HCT116 (cell line): ENCODE measurements at regions not wholly inside any gene's neighbourhood (a gene's known extent, or its start where the extent isn't known, plus 50 kb on each side); places are given as distances from the start of the nearest gene placed in this dataset.

Source experiments
- ATAC-seq: fragments of 200-7000 bp; cut with Tn5 transposase; 2 replicates; pipeline ENCODE4 v1.9.1; 2020; ENCODE audit warnings: mild to moderate bottlenecking, moderate library complexity
- BruUV-seq: library from RNA; stranded (reverse); fragments of 400-500 nt; replicated peaks from 2 replicates; lab custom pipeline; 2021; lab: Mats Ljungman, UMichigan
- CTCF ChIA-PET: fragments of 300-600 bp; sonication (Branson Sonifier 250); formaldehyde crosslinking; loops from one replicate; lab custom pipeline; 2021; ENCODE audit warnings: antibody characterized with exemption; lab: Charles Lee
- POLR2A ChIA-PET: fragments of 300-600, 350-600 bp; sonication (Branson Sonifier 250); formaldehyde crosslinking; loops from one replicate; lab custom pipeline; 2021; ENCODE audit warnings: antibody characterized with exemption; lab: Charles Lee
- RAD21 ChIA-PET, 2 experiments: fragments of 300-600 bp; sonication (Branson Sonifier 250); formaldehyde crosslinking; loops; one replicate each; lab custom pipeline; 2023; ENCODE audit warnings: low total read pairs in 2 of 2; ENCODE audit not compliant: uncharacterized antibody in 2 of 2, unreplicated experiment in 2 of 2, low non-redundant PET in 1 of 2; lab: Charles Lee
- DNase-seq: peaks from one replicate; pipeline ENCODE4 v3.0.0-alpha.2; 2010; ENCODE audit warnings: low read depth, low spot score
- H2AFZ ChIP-seq: fragments of 200-600 bp; shearing (Covaris generic), sonication (generic); 2 replicates; pipeline ENCODE4 v1.6.1; 2017; ENCODE audit warnings: low read depth, mixed run types, mixed read lengths, antibody characterized with exemption, low read length; ENCODE audit not compliant: poor library complexity, severe bottlenecking
- H3K27ac ChIP-seq: 2 replicates; pipeline ENCODE4 v1.5.1; 2012; ENCODE audit warnings: low read depth, low read length
- H3K27me3 ChIP-seq: fragments of 200-600 bp; sonication (generic); 2 replicates; pipeline ENCODE4 v1.6.1; 2016; ENCODE audit warnings: mixed run types, low read length, mixed read lengths; ENCODE audit not compliant: insufficient read depth
- H3K36me3 ChIP-seq, 2 experiments: fragments of 200-500 bp in 1 of 2; fragments of 200-600 bp in 1 of 2; sonication (Bioruptor generic) in 1 of 2; sonication (generic) in 1 of 2; 2 replicates each; pipeline versions ENCODE4 v1.5.1 to v1.6.1; 2014 to 2016; ENCODE audit warnings: low read length in 2 of 2, inconsistent platforms in 1 of 2, mixed read lengths in 1 of 2, mixed run types in 1 of 2; ENCODE audit not compliant: insufficient read depth in 2 of 2, control insufficient read depth in 1 of 2
- H3K4me1 ChIP-seq, 2 experiments: fragments of 200-600 bp in 1 of 2; sonication (generic) in 1 of 2; 2 replicates each; pipeline versions ENCODE4 v1.5.1 to v1.6.1; 2012 to 2017; ENCODE audit warnings: low read length in 2 of 2, inconsistent platforms in 1 of 2, mild to moderate bottlenecking in 1 of 2, mixed read lengths in 1 of 2, mixed run types in 1 of 2, moderate library complexity in 1 of 2; ENCODE audit not compliant: insufficient read depth in 2 of 2, control insufficient read depth in 1 of 2
- H3K4me2 ChIP-seq: fragments of 200-600 bp; sonication (generic); 2 replicates; pipeline ENCODE4 v1.6.1; 2017; ENCODE audit warnings: mixed run types, low read length, mixed read lengths
- H3K4me3 ChIP-seq, 2 experiments: fragments of 200-600 bp in 1 of 2; sonication (generic) in 1 of 2; replicated peaks in 1 of 2; 2 replicates each; pipeline ENCODE4 v1.5.1; 2011 to 2016; ENCODE audit warnings: low read length in 2 of 2, control low read depth in 1 of 2, low read depth in 1 of 2, mild to moderate bottlenecking in 1 of 2, mixed read lengths in 1 of 2, mixed run types in 1 of 2
- H3K79me2 ChIP-seq: fragments of 200-600 bp; sonication (generic); 2 replicates; pipeline ENCODE4 v1.6.1; 2017; ENCODE audit warnings: mild to moderate bottlenecking, mixed run types, low read length, moderate library complexity, mixed read lengths; ENCODE audit not compliant: insufficient read depth
- H3K9ac ChIP-seq: fragments of 200-600 bp; sonication (generic); 2 replicates; pipeline ENCODE4 v1.6.1; 2016; ENCODE audit warnings: low read length, mixed read lengths
- H3K9me2 ChIP-seq: fragments of 200-600 bp; sonication (generic), shearing (Covaris generic); 2 replicates; pipeline ENCODE4 v1.6.1; 2017; ENCODE audit warnings: mixed run types, mild to moderate bottlenecking, moderate library complexity; ENCODE audit not compliant: insufficient read depth
- H3K9me3 ChIP-seq, 2 experiments: fragments of 200-500 bp in 1 of 2; fragments of 200-600 bp in 1 of 2; sonication (Bioruptor generic) in 1 of 2; sonication (generic) in 1 of 2; 2 replicates each; pipeline ENCODE4 v1.6.1; 2014 to 2017; ENCODE audit warnings: low read length in 2 of 2, mixed read lengths in 2 of 2, inconsistent platforms in 1 of 2, low read depth in 1 of 2, mild to moderate bottlenecking in 1 of 2, mixed run types in 1 of 2, moderate library complexity in 1 of 2; ENCODE audit not compliant: control insufficient read depth in 1 of 2, insufficient read depth in 1 of 2
- H4K20me1 ChIP-seq: fragments of 200-600 bp; sonication (generic), shearing (Covaris generic); 2 replicates; pipeline ENCODE4 v1.6.1; 2017; ENCODE audit warnings: mixed run types, mild to moderate bottlenecking, moderate library complexity; ENCODE audit not compliant: insufficient read depth
- CBX3 ChIP-seq: IDR thresholded peaks from 2 replicates; pipeline ENCODE4 v1.6.1; 2012; ENCODE audit warnings: low read depth
- EGR1 ChIP-seq: IDR thresholded peaks from 2 replicates; pipeline ENCODE4 v1.6.1; 2012; ENCODE audit warnings: low read depth
- ELF1 ChIP-seq: IDR thresholded peaks from 2 replicates; pipeline ENCODE4 v1.6.1; 2012; ENCODE audit warnings: low read depth, borderline replicate concordance
- JUND ChIP-seq: IDR thresholded peaks from 2 replicates; pipeline ENCODE4 v1.6.1; 2012
- MAX ChIP-seq: IDR thresholded peaks from 2 replicates; pipeline ENCODE4 v1.6.1; 2012
- POLR2A ChIP-seq: IDR thresholded peaks from 2 replicates; pipeline ENCODE4 v1.7.0; 2011; ENCODE audit warnings: borderline replicate concordance; ENCODE audit not compliant: insufficient read depth, insufficient read length; ENCODE audit errors: extremely low read depth
- POLR2AphosphoS5 ChIP-seq: IDR thresholded peaks from 2 replicates; pipeline ENCODE4 v1.6.1; 2011; ENCODE audit warnings: mild to moderate bottlenecking, low read depth, low read length, moderate library complexity
- RAD21 ChIP-seq: IDR thresholded peaks from 2 replicates; pipeline ENCODE4 v1.6.1; 2012; ENCODE audit warnings: low read depth, mild to moderate bottlenecking
- SIN3A ChIP-seq: IDR thresholded peaks from 2 replicates; pipeline ENCODE4 v1.6.1; 2012; ENCODE audit warnings: low read depth
- SP1 ChIP-seq: IDR thresholded peaks from 2 replicates; pipeline ENCODE4 v1.6.1; 2012; ENCODE audit warnings: low read depth
- SRF ChIP-seq: IDR thresholded peaks from 2 replicates; pipeline ENCODE4 v1.6.1; 2012; ENCODE audit warnings: low read depth
- TCF7L2 ChIP-seq: IDR thresholded peaks from 2 replicates; pipeline ENCODE4 v1.7.0; 2011; ENCODE audit warnings: borderline replicate concordance, inconsistent platforms; ENCODE audit not compliant: insufficient read depth, insufficient read length; ENCODE audit errors: extremely low read depth
- YY1 ChIP-seq: IDR thresholded peaks from 2 replicates; pipeline ENCODE4 v1.6.1; 2011; ENCODE audit warnings: low read length, low read depth, moderate library complexity, mild to moderate bottlenecking; ENCODE audit not compliant: insufficient replicate concordance; ENCODE audit errors: extremely low read depth
- ZBTB33 ChIP-seq: IDR thresholded peaks from 2 replicates; pipeline ENCODE4 v1.6.1; 2011; ENCODE audit warnings: mild to moderate bottlenecking, low read length, moderate library complexity; ENCODE audit not compliant: insufficient replicate concordance; ENCODE audit errors: extremely low read depth
- ZFX ChIP-seq: fragments of 450-650 bp; IDR thresholded peaks from 2 replicates; pipeline ENCODE4 v1.6.1; 2017
- intact Hi-C: fragments of 100-400 bp; cut with micrococcal nuclease; formaldehyde crosslinking; loops from 2 replicates; pipeline ENCODE4 v1.10.0; 2022

GRCh38 chr14:28886940-28887339 is 120.4 kb downstream of the FOXG1 start:
- no peak overlapping the region for H3K4me2 ChIP-seq
- H3K27me3 ChIP-seq, result no peaks in the 10 kb centered on the region
- ChIA-PET CTCF (no interaction called here), POLR2A (no interaction called here), RAD21 (no interaction called here)
- H3K79me2 ChIP-seq, result no peaks in the 10 kb centered on the region
- DNase-seq, result no peak
- intact Hi-C loops, result no loop called here
- BruUV-seq, result no TSS peak
- H3K27ac ChIP-seq, result no peak overlapping the region
- H4K20me1 ChIP-seq, result no peaks in the 10 kb centered on the region
- H3K9ac ChIP-seq, result no peak overlapping the region
- TF ChIP-seq EGR1 (no peak), YY1 (no peak), CBX3 (no peak), RAD21 (no peak), TCF7L2 (no peak), ZBTB33 (no peak), SP1 (no peak), ZFX (no peak), MAX (no peak), SRF (no peak), JUND (no peak), POLR2A (no peak), ELF1 (no peak), SIN3A (no peak), POLR2AphosphoS5 (no peak)
- no peak for ATAC-seq
- peaks cover 8 to 17% of the 10 kb centered on the region in 2 experiments; a peak in 2 of 4 replicates for H3K9me3 ChIP-seq
- H3K4me3 ChIP-seq, result no peak overlapping the region
- no peaks in the 10 kb centered on the region for H3K9me2 ChIP-seq
- H2AFZ ChIP-seq, result no peak overlapping the region
- H3K36me3 ChIP-seq, result no peaks in the 10 kb centered on the region
- no peaks in the 10 kb centered on the region for H3K4me1 ChIP-seq
